ENCODE measurements at regions not wholly inside any gene's neighbourhood (a gene's known extent, or its start where the extent isn't known, plus 50 kb on each side); places are given as distances from the start of the nearest gene placed in this dataset.
"Not testable (repeated sequence)": the region's sequence is repeated elsewhere in the genome, so short reads cannot be mapped to it uniquely, and the experiment has no call there.

DNA sequence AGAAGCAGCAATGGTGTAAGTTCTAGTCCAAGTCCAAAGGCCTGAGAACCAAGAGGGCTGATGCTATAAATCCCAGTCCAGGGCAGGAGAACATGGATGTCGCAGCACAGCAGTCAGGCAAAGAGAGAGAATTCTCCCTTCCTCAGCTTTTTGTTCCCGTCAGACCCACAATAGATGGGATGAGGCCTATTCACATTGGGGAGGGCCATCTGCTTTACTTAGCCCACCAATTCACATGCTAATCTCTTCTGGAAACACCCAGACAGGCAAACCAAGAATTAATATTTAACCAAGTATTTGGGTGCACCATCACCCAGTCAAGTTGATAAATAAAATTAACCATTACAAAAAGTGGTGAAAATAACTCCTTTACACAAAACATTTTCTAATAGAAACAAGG lies 511.7 kb upstream of the UBE2E2 start:
- no peak for DNase-seq (ENCODE audit: low spot score)

DNA sequence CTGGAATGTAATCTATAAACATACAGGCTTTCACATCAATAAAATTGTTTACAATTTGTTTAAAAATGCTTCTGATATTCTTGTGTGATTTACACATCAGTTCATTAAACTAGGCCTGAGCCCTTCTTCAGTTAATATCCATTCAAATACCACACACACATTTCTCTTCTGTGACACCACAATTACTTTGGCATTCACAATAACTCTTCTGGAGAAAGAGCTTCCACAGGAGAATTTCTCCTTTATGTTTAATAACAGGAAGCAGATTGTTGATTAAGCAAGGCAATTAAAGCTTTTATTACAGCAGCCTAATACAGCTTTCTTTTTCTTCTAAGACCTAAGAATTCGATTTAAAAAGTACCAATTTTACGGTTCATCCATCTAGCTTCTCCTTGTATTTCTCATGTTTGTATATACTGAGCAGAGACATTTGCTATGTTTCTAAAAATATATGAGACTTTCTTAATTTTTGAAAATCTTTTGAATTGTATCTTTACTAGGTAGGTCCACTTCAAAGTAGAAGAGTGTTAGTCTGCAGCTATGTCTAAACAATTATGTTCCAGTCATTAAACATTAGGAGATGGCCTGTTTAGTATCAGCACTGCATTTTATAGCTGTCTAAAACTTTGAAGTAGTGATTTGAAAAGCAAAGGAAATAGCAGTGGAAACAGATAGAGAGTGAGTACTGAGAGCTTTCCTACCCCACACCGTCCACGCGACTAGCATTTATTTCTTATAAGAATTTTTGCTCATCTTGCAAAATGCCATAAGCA lies 511.1 kb upstream of the UBE2E2 start:
- DNase-seq (ENCODE audit: low spot score): no peak

DNA sequence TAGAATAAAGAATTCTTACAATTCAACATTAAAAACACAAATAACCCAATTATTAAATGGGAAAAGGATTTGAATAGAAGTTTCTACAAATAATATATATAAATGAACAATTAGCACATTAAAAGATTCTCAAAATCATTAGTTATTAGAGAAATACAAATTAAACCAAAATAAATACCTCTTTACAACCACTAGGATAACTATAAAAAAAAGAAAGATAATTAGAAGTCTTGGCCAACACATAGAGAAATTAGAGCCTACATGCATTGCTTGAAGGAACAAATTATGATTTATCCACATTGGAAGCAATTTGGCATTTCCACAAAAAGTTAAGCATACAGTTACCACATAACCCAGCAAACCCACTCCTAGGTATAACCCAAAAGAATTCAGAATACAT lies 502.3 kb upstream of the UBE2E2 start:
- no peak for DNase-seq (ENCODE audit: low spot score)

DNA sequence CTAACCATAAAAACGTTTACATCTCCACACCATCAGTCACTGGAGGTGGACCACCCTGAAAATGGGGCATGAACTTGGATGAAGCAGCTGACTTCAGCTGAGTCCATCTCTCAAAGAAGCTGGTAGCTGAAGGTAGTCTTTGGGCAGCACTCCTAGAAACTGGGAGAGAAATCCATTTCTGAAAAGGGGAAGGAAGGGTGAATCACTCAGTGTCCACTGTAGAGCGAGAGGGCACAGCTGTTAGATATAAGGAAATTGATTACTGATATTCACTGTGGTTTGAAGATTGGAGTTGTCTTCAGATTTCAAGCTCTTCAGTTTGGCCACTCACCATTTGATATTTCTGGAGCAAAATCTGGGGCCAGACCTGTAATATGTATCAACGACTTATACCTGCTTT lies 499.0 kb upstream of the UBE2E2 start:
- DNase-seq (ENCODE audit: low spot score): no peak

DNA sequence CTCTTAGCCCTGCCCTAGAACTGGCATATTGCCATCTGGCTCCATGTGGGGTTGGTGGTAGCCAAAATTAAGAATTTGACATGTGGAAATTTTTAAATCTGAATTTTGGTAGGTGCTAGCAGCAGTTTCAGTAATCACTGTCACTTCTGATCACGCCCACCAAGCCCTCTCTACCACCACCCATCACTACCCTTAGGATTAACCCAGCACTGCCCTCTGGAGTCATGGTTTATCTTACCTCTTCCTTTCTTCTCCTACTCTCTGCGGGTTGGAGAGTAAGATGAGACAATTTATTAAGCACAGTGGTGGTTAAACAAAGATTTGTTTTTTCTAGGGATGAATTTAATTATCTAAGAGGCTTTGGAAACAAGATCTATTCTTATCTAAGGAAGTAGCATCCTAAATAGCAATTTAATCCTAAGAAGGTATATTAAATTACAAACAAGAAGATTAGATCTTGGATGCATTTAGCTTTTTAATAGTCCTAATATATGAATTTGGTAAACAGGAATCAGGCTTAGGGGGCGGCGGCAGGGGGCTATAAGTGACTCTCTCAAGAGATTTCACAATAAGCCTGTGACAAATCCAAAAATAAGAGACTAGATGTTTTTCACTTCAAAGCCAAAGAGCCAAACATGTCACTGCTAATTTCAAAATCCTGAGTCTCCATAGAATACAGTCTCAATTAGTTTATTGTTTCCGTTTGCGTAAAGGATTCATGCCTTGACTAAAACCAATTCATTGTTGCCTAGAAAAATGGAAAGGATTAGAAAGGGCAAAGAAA lies 498.4 kb upstream of the UBE2E2 start:
- DNase-seq (ENCODE audit: low spot score): no peak

DNA sequence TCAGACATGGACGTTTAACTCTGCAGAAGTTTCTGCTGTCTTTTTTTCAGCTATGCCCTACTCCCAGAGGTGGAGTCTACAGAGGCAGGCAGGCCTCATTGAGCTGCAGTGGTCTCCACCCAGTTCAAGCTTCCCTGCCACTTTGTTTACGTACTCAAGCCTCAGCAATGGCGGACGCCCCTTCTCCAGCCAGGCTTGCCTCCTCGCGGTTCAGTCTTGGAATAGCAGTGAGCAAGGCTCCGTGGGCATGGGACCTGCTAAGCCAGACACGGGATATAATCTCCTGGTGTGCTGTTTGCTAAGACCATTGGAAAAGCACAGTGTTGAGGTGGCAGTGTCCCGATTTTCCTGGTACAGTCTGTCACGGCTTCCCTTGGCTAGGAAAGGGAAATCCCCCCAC lies 496.2 kb upstream of the UBE2E2 start:
- not testable (repeated sequence) for DNase-seq (ENCODE audit: low spot score)

DNA sequence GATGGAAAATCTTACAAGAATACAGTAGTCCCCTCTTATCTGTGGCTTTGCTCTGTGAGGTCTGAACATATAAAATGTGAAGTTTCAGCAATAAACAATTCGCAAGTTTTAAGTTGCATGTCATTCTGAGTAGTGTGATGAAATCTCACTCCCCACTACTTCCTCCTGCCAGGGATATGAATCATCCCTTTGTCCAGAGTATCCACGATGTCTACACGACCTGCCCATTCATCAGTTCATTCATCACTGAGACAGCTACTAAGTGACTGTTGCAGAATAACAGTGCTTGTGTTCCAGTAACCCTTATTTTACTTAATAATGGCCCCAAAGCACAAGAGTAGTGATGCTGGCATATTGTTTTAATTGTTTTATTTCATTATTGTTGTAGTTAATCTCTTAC lies 489.2 kb upstream of the UBE2E2 start:
- DNase-seq (ENCODE audit: low spot score): peak; percentile 61

DNA sequence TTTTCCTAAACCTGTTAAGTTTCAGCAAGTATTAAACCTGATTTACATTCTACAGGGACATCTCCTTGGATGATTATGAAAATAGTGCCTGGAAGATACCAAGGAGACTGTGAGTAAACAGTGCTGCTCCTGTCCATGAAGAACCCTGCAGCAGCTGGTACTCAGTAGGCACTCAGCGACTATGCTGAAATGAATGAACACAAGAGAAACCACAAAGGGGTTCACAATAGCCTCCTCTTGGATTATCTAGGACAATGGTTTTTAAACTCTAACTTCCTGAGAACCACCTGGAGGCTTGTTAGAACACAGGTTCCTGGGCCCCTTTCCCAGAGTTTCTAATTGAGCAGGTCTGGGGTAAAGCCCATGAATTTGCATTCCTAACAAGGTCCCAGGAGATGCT lies 488.4 kb upstream of the UBE2E2 start:
- no peak for DNase-seq (ENCODE audit: low spot score)

DNA sequence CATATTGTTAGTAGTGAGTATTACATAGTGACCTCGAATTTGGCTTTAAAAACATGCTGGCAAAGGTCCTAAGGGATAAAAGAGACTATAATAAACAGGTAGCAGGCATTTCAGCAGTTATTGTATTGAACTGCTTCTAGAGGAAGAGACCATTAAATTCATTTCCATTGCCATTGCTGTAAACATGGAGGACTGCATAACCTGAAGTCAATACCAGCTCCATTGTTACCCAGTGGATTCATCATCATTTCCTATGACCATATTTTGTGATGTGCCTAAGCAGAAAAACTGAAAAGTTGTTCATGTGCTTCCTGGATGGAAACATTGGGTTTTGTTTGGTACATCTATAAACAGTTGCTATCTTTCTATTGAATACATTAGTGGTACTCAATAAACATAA lies 482.5 kb upstream of the UBE2E2 start:
- DNase-seq (ENCODE audit: low spot score): no peak

DNA sequence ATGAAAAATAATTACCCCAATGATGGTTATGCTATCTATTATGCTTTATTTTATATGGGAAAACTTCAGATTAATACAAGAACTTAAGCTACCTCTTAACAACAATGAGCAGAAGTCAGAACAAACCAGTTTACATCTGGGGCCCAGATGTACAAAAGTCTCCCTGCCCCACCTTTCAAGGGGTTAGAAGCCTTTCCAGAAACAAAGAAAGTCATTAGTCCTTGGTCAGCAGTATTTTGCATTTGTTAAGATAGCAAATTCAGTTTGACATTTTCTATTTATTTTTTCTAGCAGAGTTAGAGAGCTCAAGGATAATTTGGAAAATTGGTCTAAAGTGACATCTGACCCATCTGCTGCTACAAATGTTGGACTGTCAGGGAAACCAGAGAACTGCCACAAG lies 478.7 kb upstream of the UBE2E2 start:
- DNase-seq (ENCODE audit: low spot score): no peak

DNA sequence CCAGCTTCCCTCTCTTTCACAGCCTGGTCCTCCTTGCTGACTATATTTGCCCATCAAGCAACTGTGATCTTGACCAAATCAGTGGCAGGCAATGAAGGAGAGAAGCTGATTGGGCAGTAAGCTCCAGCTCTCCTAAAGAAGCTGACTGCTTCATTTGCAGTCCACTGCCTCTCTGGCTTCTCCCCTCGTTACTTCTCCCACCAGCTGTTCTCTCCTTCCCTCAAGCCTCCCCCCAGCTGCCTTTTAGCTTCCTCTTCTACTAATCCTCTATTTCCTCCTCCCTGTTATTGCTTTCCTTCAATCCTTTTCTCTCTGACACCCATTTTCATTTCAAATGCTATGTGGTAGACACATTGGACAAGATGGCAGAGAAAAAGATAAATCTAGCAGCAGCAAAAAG lies 474.7 kb upstream of the UBE2E2 start:
- DNase-seq (ENCODE audit: low spot score): no peak

DNA sequence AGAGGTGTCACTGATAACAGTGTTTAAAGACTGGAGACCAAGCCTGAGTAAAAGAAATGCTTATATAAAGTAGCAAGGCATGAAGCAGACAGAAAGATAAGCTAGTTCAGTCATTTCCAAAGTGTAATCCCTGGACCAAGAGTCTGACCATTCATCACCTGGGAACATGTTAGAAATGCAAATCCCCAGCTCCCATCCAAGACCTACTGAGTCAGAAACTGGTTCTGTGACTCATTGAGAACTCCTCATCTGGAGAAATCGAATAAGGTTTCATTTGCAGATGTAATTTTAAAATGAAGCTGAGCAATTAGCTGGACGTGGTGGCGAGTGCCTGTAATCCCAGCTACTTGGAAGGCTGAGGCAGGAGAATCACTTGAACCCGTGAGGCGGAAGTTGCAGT lies 473.9 kb upstream of the UBE2E2 start:
- DNase-seq (ENCODE audit: low spot score): no peak

DNA sequence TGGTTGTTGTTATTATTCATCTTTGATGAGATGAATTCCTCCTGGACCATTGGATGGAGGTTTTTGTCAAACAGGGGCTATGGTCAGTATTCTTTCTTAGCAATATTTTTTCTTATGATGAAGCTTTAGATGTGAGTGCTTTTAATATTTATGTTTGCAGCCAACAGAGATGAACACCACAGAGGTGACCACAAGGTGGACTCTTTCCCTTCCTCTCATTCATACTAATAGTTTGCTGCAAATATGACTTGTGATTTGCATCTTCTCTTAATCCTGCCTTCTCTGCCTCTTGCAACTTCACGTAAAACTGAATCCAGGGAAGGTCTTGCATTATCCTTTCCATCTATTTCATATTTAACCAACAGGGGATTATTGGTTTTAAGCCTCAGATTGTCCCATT lies 473.1 kb upstream of the UBE2E2 start:
- DNase-seq (ENCODE audit: low spot score): no peak

DNA sequence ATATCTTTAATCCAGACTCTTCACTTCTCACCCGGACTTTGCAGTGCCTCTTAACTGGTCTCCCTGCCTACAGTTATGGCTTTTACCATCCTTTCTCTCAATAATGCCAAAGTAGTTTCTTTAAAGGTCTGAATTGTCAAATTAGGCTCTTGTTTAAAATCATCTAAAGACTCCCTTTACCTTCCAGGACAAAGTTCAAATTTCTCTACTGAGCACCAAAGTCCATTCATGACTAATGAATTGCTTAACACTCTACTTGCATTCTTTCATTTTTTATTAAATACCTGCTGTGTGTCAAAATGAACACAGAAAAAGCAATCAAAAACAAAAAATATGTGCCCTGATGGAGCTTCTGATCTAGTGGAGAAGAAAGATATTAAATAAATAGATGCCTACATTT lies 472.4 kb upstream of the UBE2E2 start:
- DNase-seq (ENCODE audit: low spot score): no peak

DNA sequence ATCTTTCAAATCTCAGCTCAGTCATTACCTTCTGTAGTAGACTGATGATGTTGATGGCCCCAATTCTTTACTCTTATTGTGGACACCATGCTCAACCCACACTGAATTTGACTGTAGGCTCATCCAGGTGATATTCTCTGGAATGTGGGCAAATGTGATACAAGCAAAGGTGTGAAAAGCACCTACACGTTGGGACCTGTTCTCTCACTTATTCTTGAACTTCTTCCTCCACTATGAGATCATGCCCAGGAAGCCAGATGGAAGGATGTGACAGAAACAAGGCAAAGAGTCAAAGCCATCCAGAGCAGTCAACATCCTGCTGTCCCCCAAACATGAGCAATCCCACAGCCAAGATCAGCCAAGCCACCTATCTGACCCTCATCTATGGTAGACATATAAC lies 471.2 kb upstream of the UBE2E2 start:
- DNase-seq (ENCODE audit: low spot score): no peak

DNA sequence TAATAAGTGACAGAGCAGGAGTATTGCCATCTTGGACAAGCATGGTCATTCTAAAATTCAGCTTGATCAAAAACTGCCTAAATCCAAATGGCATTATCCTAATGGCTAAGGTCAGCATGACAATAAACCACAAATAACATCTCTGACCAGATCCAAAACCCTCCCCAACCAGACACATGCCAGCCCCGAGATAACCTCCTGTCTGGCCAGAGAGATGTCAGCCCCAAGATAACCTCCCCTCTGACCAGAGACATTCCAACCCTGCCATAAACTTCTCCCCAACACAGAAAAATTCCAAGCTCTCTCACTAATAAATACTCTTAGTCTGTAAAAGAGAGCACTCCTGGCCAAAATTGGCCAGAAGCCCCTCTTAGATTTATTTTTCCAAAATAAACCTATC lies 470.5 kb upstream of the UBE2E2 start:
- no peak for DNase-seq (ENCODE audit: low spot score)

DNA sequence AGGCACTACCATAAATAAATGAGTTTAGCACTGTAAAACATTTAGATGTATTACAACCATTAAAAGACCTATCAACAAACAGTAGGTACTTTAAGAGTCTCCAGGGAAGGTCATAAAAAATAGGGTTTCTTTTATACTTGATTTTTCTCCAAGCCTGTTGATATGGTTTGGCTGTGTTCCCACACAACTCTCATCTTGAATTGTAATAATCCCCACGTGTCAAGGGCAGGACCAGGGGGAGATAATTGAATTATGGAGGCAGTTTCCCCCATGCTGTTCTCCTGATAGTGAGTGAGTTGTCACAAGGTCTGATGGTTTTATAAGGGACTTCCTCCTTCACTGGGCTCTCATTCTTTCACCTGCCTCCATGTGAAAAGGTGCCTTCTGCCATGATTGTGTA lies 468.9 kb upstream of the UBE2E2 start:
- DNase-seq (ENCODE audit: low spot score): no peak

DNA sequence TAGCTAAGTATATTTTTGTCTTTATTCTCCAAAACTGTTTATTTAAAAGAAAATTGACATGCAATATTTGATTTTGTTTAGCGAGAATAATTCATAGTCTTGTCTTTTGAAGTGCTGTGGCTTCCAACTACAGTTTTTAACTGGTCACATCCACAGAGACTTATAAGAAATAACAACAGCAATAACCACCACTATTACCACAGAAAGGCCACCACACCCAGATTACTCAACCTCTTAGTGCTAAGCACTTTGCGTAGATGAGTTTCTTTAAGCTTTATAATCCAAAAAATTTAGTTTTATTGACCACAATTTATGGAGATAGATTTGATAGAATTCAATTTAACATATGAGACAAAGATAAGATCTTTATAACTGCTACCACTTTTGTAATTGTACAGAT lies 468.4 kb upstream of the UBE2E2 start:
- DNase-seq (ENCODE audit: low spot score): no peak

DNA sequence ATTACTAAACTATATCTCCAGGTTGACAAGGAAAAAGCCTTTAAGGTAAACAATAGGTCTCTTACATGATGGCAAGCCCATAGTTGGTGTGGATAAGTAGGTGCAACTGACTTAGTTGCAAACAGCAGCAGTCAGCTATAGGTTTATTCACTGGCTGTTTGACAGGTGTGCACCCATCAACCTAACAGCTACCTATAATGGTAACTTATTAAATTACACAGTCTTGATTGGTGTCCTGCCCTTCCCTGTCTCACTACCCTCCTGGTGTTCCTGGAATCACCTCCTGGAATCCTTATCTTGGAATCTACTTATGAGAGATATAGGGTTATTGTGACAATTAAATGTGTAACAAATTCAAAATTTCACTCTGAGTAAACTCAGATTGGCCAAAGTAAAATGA lies 467.8 kb upstream of the UBE2E2 start:
- DNase-seq (ENCODE audit: low spot score): no peak

DNA sequence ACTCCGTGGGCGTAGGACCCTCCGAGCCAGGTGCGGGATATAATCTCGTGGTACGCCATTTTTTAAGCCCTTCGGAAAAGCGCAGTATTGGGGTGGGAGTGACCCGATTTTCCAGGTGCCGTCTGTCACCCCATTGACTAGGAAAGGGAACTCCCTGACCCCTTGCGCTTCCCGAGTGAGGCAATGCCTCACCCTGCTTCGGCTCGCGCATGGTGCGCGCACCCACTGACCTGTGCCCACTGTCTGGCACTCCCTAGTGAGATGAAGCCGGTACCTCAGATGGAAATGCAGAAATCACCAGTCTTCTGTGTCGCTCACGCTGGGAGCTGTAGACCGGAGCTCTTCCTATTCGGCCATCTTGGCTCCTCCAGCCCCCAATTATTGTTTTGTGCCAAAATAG lies 459.7 kb upstream of the UBE2E2 start:
- DNase-seq (ENCODE audit: low spot score): not testable (repeated sequence)

DNA sequence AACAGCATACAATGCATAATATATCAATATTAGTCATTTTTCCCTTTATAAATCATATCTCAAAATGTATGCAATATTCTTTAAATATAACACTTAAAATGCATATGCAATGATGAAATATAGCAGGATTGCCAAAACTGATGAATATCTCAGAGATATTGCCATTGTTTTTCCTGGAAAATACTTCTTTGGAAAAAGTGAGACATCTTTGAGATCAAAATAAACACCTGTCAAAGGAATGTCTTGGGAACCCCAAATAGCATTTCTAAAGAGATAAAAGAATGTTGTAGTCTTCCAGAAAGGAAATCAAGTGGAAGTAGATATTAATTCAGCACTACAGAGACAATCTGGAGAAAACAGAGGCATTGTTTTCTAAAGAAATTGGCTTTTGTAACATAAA lies 457.8 kb upstream of the UBE2E2 start:
- no peak for DNase-seq (ENCODE audit: low spot score)

DNA sequence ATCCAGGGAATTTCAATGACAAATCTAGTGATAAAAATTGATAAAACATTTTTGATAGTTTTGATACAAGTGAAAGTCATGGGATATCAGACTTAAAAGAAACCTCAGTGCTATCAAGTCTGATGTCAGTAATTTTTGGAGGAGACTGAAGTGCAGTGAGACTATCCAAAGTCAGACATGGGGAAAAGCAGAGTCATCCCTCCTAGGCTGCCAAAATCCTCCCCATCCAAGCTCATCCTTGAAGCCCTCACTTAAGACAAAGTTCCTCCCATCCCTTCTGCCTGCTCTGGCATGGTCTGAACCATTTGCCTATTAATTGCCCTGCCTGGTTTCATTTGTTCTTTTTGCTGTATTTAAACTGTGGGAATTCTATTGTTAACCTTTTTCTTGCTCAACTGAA lies 456.9 kb upstream of the UBE2E2 start:
- no peak for DNase-seq (ENCODE audit: low spot score)

DNA sequence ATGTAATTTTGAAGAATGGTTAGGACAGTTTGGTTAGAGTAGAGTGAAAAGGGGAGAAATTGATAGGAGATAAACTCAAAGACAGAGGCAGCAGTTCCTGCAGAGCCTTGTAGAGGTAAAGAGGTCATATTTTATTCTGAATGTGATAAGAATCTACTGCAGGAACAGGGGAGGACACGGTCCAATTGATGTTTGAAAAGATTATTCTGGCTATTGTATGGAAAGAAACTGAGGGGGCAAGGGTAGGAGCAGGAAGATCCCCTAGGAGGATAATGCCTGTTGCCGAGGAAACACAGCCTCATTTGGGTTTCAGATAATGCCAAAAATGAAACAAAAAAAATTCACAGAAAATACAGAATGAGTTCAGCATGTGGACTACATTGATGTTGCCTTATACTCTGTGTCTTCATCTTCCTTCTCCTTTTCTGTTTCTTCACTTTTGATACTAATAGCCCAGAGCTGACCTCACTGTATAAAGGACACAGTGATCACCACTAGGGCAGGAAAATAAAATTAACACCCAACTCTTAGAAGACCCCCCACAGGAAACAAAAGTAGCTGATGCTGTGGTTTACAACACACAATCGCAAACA lies 454.6 kb upstream of the UBE2E2 start:
- DNase-seq (ENCODE audit: low spot score): no peak
